ENCODE measurements at regions not wholly inside any gene's neighbourhood (a gene's known extent, or its start where the extent isn't known, plus 50 kb on each side); places are given as distances from the start of the nearest gene placed in this dataset.

DNA sequence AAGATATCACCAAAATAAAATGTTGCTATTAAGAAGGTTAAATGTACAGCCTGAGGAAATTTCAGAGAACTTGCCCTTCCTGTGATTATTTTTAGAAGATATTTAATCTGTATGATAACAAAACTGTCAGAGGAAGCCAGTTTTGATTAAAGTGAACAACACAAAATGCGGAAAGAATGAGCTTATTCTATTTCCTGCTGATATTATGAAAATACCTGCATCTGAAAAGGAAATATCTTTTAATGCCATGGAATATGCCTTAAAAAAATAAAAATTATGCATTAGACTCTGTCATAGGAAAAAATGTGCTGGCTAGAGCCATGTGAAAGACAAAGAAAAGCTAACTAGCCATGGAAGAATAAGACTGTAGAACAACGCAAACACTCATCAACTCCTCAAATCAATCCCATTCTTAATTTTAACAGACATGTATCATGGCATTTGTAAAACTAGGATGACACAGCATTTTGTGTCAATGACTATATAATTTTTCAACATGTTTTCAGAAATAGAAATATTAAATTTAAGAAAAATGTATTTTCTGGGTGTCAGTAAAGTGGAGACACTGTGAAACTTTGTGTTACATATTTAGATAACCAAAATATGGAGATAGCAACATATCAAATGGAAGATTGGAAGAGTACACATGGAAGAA is 1768.2 kb downstream of the SUCLG1 start:
- H3K27ac ChIP-seq = no peak overlapping the region
- TF ChIP-seq, protein P1, sequence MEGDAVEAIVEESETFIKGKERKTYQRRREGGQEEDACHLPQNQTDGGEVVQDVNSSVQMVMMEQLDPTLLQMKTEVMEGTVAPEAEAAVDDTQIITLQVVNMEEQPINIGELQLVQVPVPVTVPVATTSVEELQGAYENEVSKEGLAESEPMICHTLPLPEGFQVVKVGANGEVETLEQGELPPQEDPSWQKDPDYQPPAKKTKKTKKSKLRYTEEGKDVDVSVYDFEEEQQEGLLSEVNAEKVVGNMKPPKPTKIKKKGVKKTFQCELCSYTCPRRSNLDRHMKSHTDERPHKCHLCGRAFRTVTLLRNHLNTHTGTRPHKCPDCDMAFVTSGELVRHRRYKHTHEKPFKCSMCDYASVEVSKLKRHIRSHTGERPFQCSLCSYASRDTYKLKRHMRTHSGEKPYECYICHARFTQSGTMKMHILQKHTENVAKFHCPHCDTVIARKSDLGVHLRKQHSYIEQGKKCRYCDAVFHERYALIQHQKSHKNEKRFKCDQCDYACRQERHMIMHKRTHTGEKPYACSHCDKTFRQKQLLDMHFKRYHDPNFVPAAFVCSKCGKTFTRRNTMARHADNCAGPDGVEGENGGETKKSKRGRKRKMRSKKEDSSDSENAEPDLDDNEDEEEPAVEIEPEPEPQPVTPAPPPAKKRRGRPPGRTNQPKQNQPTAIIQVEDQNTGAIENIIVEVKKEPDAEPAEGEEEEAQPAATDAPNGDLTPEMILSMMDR (IDR thresholded peaks at IDR 0.05) = no peak
- DNase-seq (ENCODE audit: low spot score) = no peak
- no peak overlapping the region for H3K4me3 ChIP-seq

GRCh38 chr2:82675186-82675585 is 1783.9 kb downstream of the SUCLG1 start:
- no peak for DNase-seq (ENCODE audit: low spot score)
- Histone ChIP-seq H3K4me3 (no peak overlapping the region), H3K27ac (no peak overlapping the region)
- TF ChIP-seq, protein P1 (IDR thresholded peaks at IDR 0.05) = no peak

DNA sequence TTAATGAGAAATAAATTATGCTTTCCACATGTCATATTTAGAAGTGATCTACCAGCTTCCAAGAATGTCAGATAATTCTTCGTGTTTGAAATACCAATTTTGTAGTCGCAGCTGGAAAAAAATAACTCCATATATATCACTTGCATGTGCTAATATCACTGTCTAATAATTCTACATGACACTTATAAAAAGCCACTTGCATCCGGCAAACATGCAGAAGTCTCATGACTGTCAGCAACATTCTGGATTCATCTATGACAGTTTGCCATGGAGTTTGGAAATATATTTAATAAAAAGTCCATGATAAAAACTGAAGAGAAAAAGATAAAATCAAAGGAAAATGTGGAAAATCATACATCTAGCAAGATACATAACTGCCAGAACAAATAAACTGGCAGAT is 1784.4 kb downstream of the SUCLG1 start:
- DNase-seq (ENCODE audit: low spot score) = no peak
- Histone ChIP-seq H3K4me3 (no peak overlapping the region), H3K27ac (no peak overlapping the region)
- TF ChIP-seq, protein P1 (IDR thresholded peaks at IDR 0.05) = no peak

DNA sequence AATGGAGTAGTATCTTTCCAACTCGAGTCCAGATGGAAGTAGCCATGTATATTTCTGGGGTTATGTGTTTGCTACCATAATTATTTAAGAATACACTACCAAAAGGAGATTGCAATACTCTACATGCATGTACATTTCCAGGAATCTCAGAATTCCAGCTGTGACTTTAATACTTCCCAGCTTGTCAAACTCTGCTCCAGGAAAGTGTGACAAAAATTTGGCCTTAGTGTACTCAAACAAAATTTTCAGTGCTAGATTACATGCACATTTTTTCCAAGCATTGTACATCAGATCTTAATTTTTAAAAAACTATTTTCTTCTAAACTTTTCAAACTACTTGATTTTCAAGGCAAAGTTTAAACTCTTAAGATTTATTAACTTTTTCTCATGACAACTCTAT is 1791.6 kb downstream of the SUCLG1 start:
- DNase-seq (ENCODE audit: low spot score) = no peak
- no peak overlapping the region for H3K4me3 ChIP-seq
- H3K27ac ChIP-seq = no peak overlapping the region
- TF ChIP-seq, protein P1 (IDR thresholded peaks at IDR 0.05) = no peak

DNA sequence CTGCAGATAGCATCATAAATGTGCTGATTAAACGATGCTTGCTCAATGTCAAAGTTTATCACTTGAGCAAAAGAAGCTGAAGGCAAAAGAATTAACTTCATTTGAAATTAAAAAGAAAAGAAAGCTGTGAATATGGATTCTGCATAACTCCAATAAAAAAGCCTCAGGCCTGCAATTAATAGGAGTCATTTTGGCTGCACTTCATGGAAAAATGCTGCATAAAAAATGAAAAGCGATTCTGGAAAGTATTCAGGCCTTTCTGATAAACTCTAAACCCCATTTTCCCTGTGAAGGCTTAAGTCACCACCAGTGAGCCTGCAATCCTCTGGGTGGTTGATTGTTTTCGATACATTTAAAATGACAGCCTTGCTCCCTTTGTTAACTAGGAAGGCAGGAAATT is 1793.4 kb downstream of the SUCLG1 start:
- DNase-seq (ENCODE audit: low spot score) = no peak
- TF ChIP-seq, protein P1 (IDR thresholded peaks at IDR 0.05) = no peak
- Histone ChIP-seq H3K4me3 (no peak overlapping the region), H3K27ac (no peak overlapping the region)

DNA sequence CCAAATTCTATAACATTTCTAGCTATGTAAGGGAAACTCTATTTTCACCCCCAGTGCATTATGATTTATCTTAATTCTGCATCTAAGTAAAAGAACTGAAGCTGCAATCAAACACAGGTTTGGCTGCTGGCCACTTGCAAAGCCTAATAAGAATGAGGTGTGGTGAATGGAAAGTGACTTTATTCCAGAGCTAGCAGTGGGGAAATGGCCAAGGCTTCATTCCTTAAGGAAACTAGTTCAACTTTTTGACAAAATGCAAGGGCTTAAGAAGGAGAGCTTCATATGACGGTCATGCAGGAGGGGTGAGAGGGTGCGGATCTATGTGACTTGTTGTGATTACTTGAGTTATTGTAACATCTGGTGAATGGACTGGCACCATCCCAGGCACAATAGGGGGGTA is 1802.0 kb downstream of the SUCLG1 start:
- no peak for DNase-seq (ENCODE audit: low spot score)
- no peak overlapping the region for H3K4me3 ChIP-seq
- TF ChIP-seq, protein P1 (IDR thresholded peaks at IDR 0.05) = no peak
- H3K27ac ChIP-seq = no peak overlapping the region

DNA sequence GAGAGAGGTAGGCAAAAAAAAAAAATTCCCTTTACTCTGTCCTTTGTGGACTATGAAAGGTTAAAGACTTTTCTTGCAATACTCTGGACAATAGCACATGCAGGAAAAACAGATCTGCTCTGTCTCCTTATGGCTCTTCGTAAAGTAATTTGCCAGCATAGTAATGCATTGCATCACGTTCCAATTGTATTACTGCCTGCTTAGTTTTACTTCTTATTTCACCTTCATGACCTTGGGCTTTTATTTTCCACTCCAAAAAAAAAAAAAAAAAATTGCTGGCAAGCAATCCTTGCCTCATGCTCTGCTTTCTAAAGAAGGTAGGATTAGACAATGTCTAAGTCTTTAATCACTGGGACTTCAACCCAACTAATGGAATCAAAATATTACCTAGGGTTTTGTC is 1802.7 kb downstream of the SUCLG1 start:
- Histone ChIP-seq H3K27ac (no peak overlapping the region), H3K4me3 (no peak overlapping the region)
- TF ChIP-seq, protein P1 (IDR thresholded peaks at IDR 0.05) = no peak
- no peak for DNase-seq (ENCODE audit: low spot score)

Measured in coronary artery (tissue), 2 donors.